Activated T-helper 1 cell treated with anti-CD3 and anti-CD28 coated beads, Interleukin-2, amount 50 U/mL, for 16 hours (primary cell): ENCODE measurements at regions not wholly inside any gene's neighbourhood (a gene's known extent, or its start where the extent isn't known, plus 50 kb on each side); places are given as distances from the start of the nearest gene placed in this dataset.

Experiments used
- DNase-seq, 2 donors: peaks; one replicate each; pipeline ENCODE4 v3.0.0-alpha.2; 2020; ENCODE audit warnings: low read depth in 1 of 2, low spot score in 1 of 2

DNA sequence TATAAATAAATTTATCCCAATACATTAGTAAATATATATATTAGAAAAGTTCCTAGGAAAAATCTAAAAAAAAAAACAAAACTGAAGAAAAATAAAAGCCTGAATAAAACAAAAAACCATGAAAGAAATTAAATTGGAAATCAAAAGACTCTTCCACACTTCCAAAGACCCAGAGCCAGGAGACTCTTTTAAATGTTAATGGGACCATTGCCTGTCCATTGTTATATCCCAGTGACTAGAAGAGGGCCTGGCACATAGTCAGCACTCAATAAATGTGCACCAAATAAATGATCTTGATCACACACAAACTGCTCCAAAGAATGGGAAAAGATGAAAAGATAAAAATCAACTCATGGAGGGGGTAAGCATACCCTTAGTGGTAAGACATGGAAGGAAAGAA, 51.3 kb upstream of the CLDN18 start:
- DNase-seq, result no peak
